Vagina (tissue), 2 donors: ENCODE measurements at regions not wholly inside any gene's neighbourhood (a gene's known extent, or its start where the extent isn't known, plus 50 kb on each side); places are given as distances from the start of the nearest gene placed in this dataset.

Experiments
- CTCF ChIP-seq, 3 experiments: fragments of 450-650 bp in 2 of 3; fragments of 200-600 bp in 1 of 3; sonication (generic) in 1 of 3; IDR thresholded peaks; one replicate each; pipeline ENCODE4 v1.5.1; 2017 to 2019; ENCODE audit warnings: antibody characterized with exemption in 3 of 3, mild to moderate bottlenecking in 2 of 3, moderate library complexity in 2 of 3
- POLR2A ChIP-seq, 2 donors: fragments of 450-650 bp; IDR thresholded peaks; one replicate each; pipeline ENCODE4 v1.6.1; 2017; ENCODE audit warnings: antibody characterized with exemption in 2 of 2, mild to moderate bottlenecking in 2 of 2, moderate library complexity in 2 of 2
- POLR2AphosphoS5 ChIP-seq, 2 donors: sonication (generic); formaldehyde crosslinking; IDR thresholded peaks; one replicate each; pipeline ENCODE4 v1.9.0; 2017; ENCODE audit warnings: antibody characterized with exemption in 2 of 2, mild to moderate bottlenecking in 2 of 2, low read depth in 1 of 2; ENCODE audit not compliant: insufficient read depth in 1 of 2

GRCh38 chr14:98932431-98933325 is 339.3 kb downstream of the BCL11B start:
- TF ChIP-seq CTCF (IDR thresholded peaks at IDR 0.05) (no peak), POLR2A (IDR thresholded peaks at IDR 0.05) (no peak), POLR2AphosphoS5 (IDR thresholded peaks at IDR 0.05; ENCODE audit: insufficient read depth in 1 of 2, low read depth in 1 of 2) (no peak)
